GM18499 (cell line): ENCODE measurements at regions not wholly inside any gene's neighbourhood (a gene's known extent, or its start where the extent isn't known, plus 50 kb on each side); places are given as distances from the start of the nearest gene placed in this dataset.

Experiments
- ATAC-seq: cut with Tn5 transposase; IDR thresholded peaks from one replicate; pipeline ENCODE4 v1.9.1; 2021; ENCODE audit warnings: moderate number of reproducible peaks; ENCODE audit not compliant: insufficient read depth, unreplicated experiment

GRCh38 chr7:9778367-9778766 is 1195.3 kb upstream of the PHF14 start:
- no peak for ATAC-seq

GRCh38 chr7:9781710-9782109 is 1192.0 kb upstream of the PHF14 start:
- ATAC-seq, result no peak

GRCh38 chr7:9782275-9782674 is 1191.4 kb upstream of the PHF14 start:
- no peak for ATAC-seq

GRCh38 chr7:9785211-9785610 is 1188.5 kb upstream of the PHF14 start:
- no peak for ATAC-seq

- no peak for ATAC-seq
Measured at GRCh38 chr7:9796241-9796640, 1177.4 kb upstream of the PHF14 start.

- ATAC-seq, result no peak
Measured at GRCh38 chr7:9822458-9823290, 1151.0 kb upstream of the PHF14 start.

GRCh38 chr7:9835199-9835598 is 1138.5 kb upstream of the PHF14 start:
- ATAC-seq, result no peak

- no peak for ATAC-seq
Measured at GRCh38 chr7:9836671-9837070, 1137.0 kb upstream of the PHF14 start.

GRCh38 chr7:9842301-9842700 is 1131.4 kb upstream of the PHF14 start:
- no peak for ATAC-seq

- ATAC-seq, result no peak
Measured at GRCh38 chr7:9846902-9847301, 1126.8 kb upstream of the PHF14 start.

GRCh38 chr7:9854605-9855004 is 1119.1 kb upstream of the PHF14 start:
- ATAC-seq, result no peak

- no peak for ATAC-seq
Measured at GRCh38 chr7:9856668-9857067, 1117.0 kb upstream of the PHF14 start.

GRCh38 chr7:9863545-9863944 is 1110.1 kb upstream of the PHF14 start:
- no peak for ATAC-seq

- ATAC-seq, result no peak
Measured at GRCh38 chr7:9869151-9869550, 1104.5 kb upstream of the PHF14 start.

- no peak for ATAC-seq
Measured at GRCh38 chr7:9869566-9869965, 1104.1 kb upstream of the PHF14 start.

GRCh38 chr7:9870674-9871073 is 1103.0 kb upstream of the PHF14 start:
- no peak for ATAC-seq

GRCh38 chr7:9874182-9874581 is 1099.5 kb upstream of the PHF14 start:
- no peak for ATAC-seq

- ATAC-seq, result no peak
Measured at GRCh38 chr7:9876053-9876452, 1097.6 kb upstream of the PHF14 start.

GRCh38 chr7:9889554-9889953 is 1084.1 kb upstream of the PHF14 start:
- no peak for ATAC-seq

GRCh38 chr7:9890092-9890491 is 1083.6 kb upstream of the PHF14 start:
- ATAC-seq, result no peak

GRCh38 chr7:9891056-9891455 is 1082.6 kb upstream of the PHF14 start:
- ATAC-seq, result no peak

- no peak for ATAC-seq
Measured at GRCh38 chr7:9900339-9900738, 1073.3 kb upstream of the PHF14 start.
